HepG2 (cell line): ENCODE measurements at regions not wholly inside any gene's neighbourhood (a gene's known extent, or its start where the extent isn't known, plus 50 kb on each side); places are given as distances from the start of the nearest gene placed in this dataset.

ENCODE experiments used
- ATAC-seq: fragments of 200-7000 bp; cut with Tn5 transposase; 3 replicates; pipeline ENCODE4 v1.9.1; 2020; ENCODE audit warnings: mild to moderate bottlenecking, moderate library complexity
- BruUV-seq: library from RNA; stranded (reverse); fragments of 400-500 nt; replicated peaks from 2 replicates; lab custom pipeline; 2021; lab: Mats Ljungman, UMichigan
- CTCF ChIA-PET: fragments of 300-600 bp; formaldehyde crosslinking; extraction: SDS; loops from one replicate; lab custom pipeline; 2021; ENCODE audit warnings: low total read pairs, inconsistent platforms, low intra/inter-chr PET ratio; lab: Yijun Ruan, JAX
- POLR2A ChIA-PET: fragments of 350-600 bp; sonication (Branson Sonifier 250); formaldehyde crosslinking; loops from one replicate; lab custom pipeline; 2020; ENCODE audit warnings: antibody characterized with exemption, inconsistent platforms; lab: Yijun Ruan, JAX
- DNase-seq: peaks from one replicate; pipeline ENCODE4 v3.0.0-alpha.2; 2015; ENCODE audit warnings: low spot score
- FAIRE-seq: peaks from 3 replicates; lab custom pipeline; 2011; peaks lifted over from hg19 to GRCh38; lab: Jason Lieb, UNC
- H2AFZ ChIP-seq: one replicate; pipeline ENCODE4 v1.6.1; 2011; ENCODE audit warnings: low read length, inconsistent platforms
- H3K27ac ChIP-seq: fragments of 300-600 bp; 3 replicates; pipeline ENCODE4 v1.8.0; 2011; ENCODE audit warnings: mixed run types, mild to moderate bottlenecking, mixed read lengths, low read length, inconsistent platforms; ENCODE audit not compliant: insufficient read depth; ENCODE audit errors: extremely low read length
- H3K27me3 ChIP-seq, 2 experiments: fragments of 200-600 bp in 1 of 2; 2 replicates in 1 of 2; 3 replicates in 1 of 2; pipeline versions ENCODE4 v1.6.0 to v1.8.0; 2011; ENCODE audit warnings: low read length in 2 of 2, mild to moderate bottlenecking in 2 of 2, moderate library complexity in 2 of 2, inconsistent platforms in 1 of 2; ENCODE audit not compliant: insufficient read depth in 2 of 2, control insufficient read depth in 1 of 2
- H3K36me3 ChIP-seq, 2 experiments: fragments of 200-600 bp in 1 of 2; replicated peaks in 1 of 2; 2 replicates in 1 of 2; 3 replicates in 1 of 2; pipeline versions ENCODE4 v1.5.1 to v1.8.0; 2011; ENCODE audit warnings: low read length in 2 of 2, inconsistent platforms in 1 of 2; ENCODE audit not compliant: insufficient read depth in 2 of 2, control insufficient read depth in 1 of 2
- H3K4me1 ChIP-seq: 2 replicates; pipeline ENCODE4 v1.5.1; 2012; ENCODE audit warnings: low read length, inconsistent platforms; ENCODE audit not compliant: insufficient read depth
- H3K4me2 ChIP-seq: 2 replicates; pipeline ENCODE4 v1.6.0; 2011; ENCODE audit warnings: low read depth, low read length, inconsistent platforms
- H3K4me3 ChIP-seq, 3 experiments: fragments of 200-600 bp in 1 of 3; sonication (generic), shearing (Covaris generic) in 1 of 3; replicated peaks in 1 of 3; 2 replicates each; pipeline ENCODE4 v1.5.1; 2011 to 2016; ENCODE audit warnings: low read length in 3 of 3, inconsistent platforms in 2 of 3, low read depth in 2 of 3, mild to moderate bottlenecking in 2 of 3, control low read depth in 1 of 3, mixed read lengths in 1 of 3; ENCODE audit not compliant: insufficient read depth in 1 of 3
- H3K79me2 ChIP-seq: one replicate; pipeline ENCODE4 v1.6.1; 2011; ENCODE audit warnings: low read length, inconsistent platforms; ENCODE audit not compliant: insufficient read depth
- H3K9ac ChIP-seq: 2 replicates; pipeline ENCODE4 v1.6.0; 2011; ENCODE audit warnings: mild to moderate bottlenecking, low read depth, low read length, inconsistent platforms; ENCODE audit not compliant: insufficient read depth
- H3K9me3 ChIP-seq: 2 replicates; pipeline ENCODE4 v1.5.1; 2012; ENCODE audit warnings: mild to moderate bottlenecking, low read length
- H4K20me1 ChIP-seq: 2 replicates; pipeline ENCODE4 v1.6.0; 2011; ENCODE audit warnings: inconsistent platforms, mild to moderate bottlenecking, low read length, moderate library complexity; ENCODE audit not compliant: insufficient read depth
- HMGXB4 ChIP-seq, 2 experiments: sonication (generic) in 1 of 2; formaldehyde crosslinking in 1 of 2; IDR thresholded peaks; 2 replicates each; pipeline versions ENCODE4 v1.4.0 to v1.6.1; 2018 to 2020; ENCODE audit warnings: missing genetic modification reagents in 2 of 2, borderline replicate concordance in 1 of 2, low read depth in 1 of 2, mild to moderate bottlenecking in 1 of 2, missing biosample characterization in 1 of 2
- MAFK ChIP-seq, 2 experiments: IDR thresholded peaks in 1 of 2; conservative IDR thresholded peaks in 1 of 2; 2 replicates each; pipeline ENCODE4 v1.6.1; 2011; ENCODE audit warnings: improper control_type of control experiment in 2 of 2, low read length in 2 of 2
- SAP130 ChIP-seq: IDR thresholded peaks from 2 replicates; pipeline ENCODE4 v1.6.1; 2016; ENCODE audit warnings: low read depth
- ZIK1 ChIP-seq: sonication (generic); formaldehyde crosslinking; IDR thresholded peaks from 2 replicates; pipeline ENCODE4 v1.5.0; 2020; ENCODE audit warnings: mild to moderate bottlenecking, low read depth, missing genetic modification reagents, borderline replicate concordance
- ZNF235 ChIP-seq: sonication (generic); formaldehyde crosslinking; IDR thresholded peaks from 2 replicates; pipeline ENCODE4 v1.8.1; 2023; ENCODE audit warnings: mild to moderate bottlenecking, missing genetic modification reagents, borderline replicate concordance
- ZNF318 ChIP-seq: sonication (generic); formaldehyde crosslinking; IDR thresholded peaks from 2 replicates; pipeline ENCODE4 v1.4.0; 2020; ENCODE audit warnings: mild to moderate bottlenecking, missing genetic modification reagents
- ZNF549 ChIP-seq: sonication (generic); formaldehyde crosslinking; IDR thresholded peaks from 2 replicates; pipeline ENCODE4 v1.5.0; 2020; ENCODE audit warnings: missing genetic modification reagents
- ZNF607 ChIP-seq: sonication (generic); formaldehyde crosslinking; IDR thresholded peaks from 2 replicates; pipeline ENCODE4 v1.5.1; 2020; ENCODE audit warnings: missing genetic modification reagents, mild to moderate bottlenecking, borderline replicate concordance
- in situ Hi-C: cut with HindIII; loops from 2 replicates; pipeline ENCODE4 v1.10.0; 2017; ENCODE audit warnings: low pct_unique_long_range_greater_than_20kb; ENCODE audit not compliant: extremely low pct_ligation_motif_present
- intact Hi-C: fragments of 100-400 bp; cut with micrococcal nuclease; formaldehyde crosslinking; loops from one replicate; pipeline ENCODE4 v1.10.0; 2022; ENCODE audit not compliant: unreplicated experiment

GRCh38 chr2:75253526-75253925 is 54.2 kb upstream of the TACR1 start:
- H3K27me3 ChIP-seq = no peaks in the 10 kb centered on the region; a peak in 1 of 5 replicates
- H3K9me3 ChIP-seq = peaks cover 19% of the 10 kb centered on the region
- H3K36me3 ChIP-seq = no peaks in the 10 kb centered on the region
- intact Hi-C loops (no loop called here), in situ Hi-C loops (no loop called here)
- ChIA-PET POLR2A (no interaction called here), CTCF (no interaction called here)
- no peak for FAIRE-seq
- no peak overlapping the region for H3K4me2 ChIP-seq
- no peaks in the 10 kb centered on the region for H4K20me1 ChIP-seq
- no peak overlapping the region for H3K4me3 ChIP-seq
- no TSS peak for BruUV-seq
- no peak overlapping the region for H3K27ac ChIP-seq
- H3K9ac ChIP-seq = no peak overlapping the region
- no peak overlapping the region for H2AFZ ChIP-seq
- no peak for ATAC-seq
- H3K79me2 ChIP-seq = no peaks in the 10 kb centered on the region
- H3K4me1 ChIP-seq = no peaks in the 10 kb centered on the region
- no peak for TF ChIP-seq MAFK (conservative IDR thresholded peaks at IDR 0.05 in 1 of 2, IDR thresholded peaks at IDR 0.05 in 1 of 2; ENCODE audit: low read length in 2 of 2)
- TF ChIP-seq ZNF318 = no peak
- no peak for TF ChIP-seq SAP130 (CRISPR knock-in tag)
- TF ChIP-seq ZNF549 (CRISPR knock-in tag) = no peak
- TF ChIP-seq ZNF235 = no peak
- no peak for TF ChIP-seq HMGXB4 (CRISPR knock-in tag; IDR thresholded peaks at IDR 0.05; ENCODE audit: borderline replicate concordance in 1 of 2, low read depth in 1 of 2)
- TF ChIP-seq ZNF607 (CRISPR knock-in tag) = no peak
- no peak for TF ChIP-seq ZIK1 (CRISPR knock-in tag)
- DNase-seq = no peak
